GM12891 (cell line): ENCODE measurements at regions not wholly inside any gene's neighbourhood (a gene's known extent, or its start where the extent isn't known, plus 50 kb on each side); places are given as distances from the start of the nearest gene placed in this dataset.

Experiments
- PAX5 ChIP-seq: IDR thresholded peaks from 2 replicates; pipeline ENCODE4 v1.6.1; 2011; ENCODE audit warnings: low read length, moderate library complexity, mild to moderate bottlenecking; ENCODE audit not compliant: insufficient read depth, severe bottlenecking
- POLR2A ChIP-seq: IDR thresholded peaks from 2 replicates; pipeline ENCODE4 v1.6.1; 2011; ENCODE audit warnings: low read depth, low read length, control low read depth
- POLR2AphosphoS5 ChIP-seq: IDR thresholded peaks from 2 replicates; pipeline ENCODE4 v1.6.1; 2011; ENCODE audit warnings: low read depth, low read length, control low read depth
- POU2F2 ChIP-seq: IDR thresholded peaks from 2 replicates; pipeline ENCODE4 v1.6.1; 2011; ENCODE audit warnings: low read depth, mild to moderate bottlenecking, control low read depth, low read length, moderate library complexity
- SPI1 ChIP-seq: IDR thresholded peaks from 2 replicates; pipeline ENCODE4 v1.6.1; 2011; ENCODE audit warnings: low read depth, low read length, control low read depth
- TAF1 ChIP-seq: IDR thresholded peaks from 2 replicates; pipeline ENCODE4 v1.6.1; 2011; ENCODE audit warnings: low read depth, low read length, control low read depth

DNA sequence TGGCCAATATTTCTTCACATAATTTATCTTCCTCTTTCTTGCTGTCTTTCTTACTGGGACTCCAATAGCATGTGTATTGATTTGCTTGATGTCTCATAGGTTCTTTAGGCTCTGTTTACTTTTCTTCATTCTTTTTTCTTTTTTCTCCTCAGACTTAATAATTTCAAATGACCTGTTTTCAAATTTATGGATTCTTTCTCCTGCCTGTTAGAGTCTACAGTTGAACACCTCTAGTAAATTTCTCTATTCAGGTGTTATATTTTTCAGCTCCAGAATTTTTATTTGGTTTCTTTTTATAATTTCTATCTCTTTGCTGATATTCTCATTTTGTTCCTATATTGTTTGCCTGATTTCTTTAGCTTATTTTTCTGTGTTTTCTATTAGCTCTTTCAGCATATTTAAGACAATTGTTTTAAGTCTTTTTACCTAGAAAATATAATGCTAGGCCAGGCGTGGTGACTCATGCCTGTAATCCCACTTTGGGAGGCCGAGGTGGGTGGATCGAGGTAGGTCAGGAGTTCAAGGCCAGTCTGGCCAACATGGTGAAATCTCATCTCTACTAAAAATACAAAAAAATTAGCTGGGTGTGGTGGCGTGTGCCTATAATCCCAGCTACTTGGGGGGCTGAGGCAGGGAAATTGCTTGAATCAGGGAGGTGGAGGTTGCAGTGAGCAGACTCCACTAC, 61.9 kb upstream of the TNS3 start:
- no peak for TF ChIP-seq POLR2A
- TF ChIP-seq TAF1 = no peak
- TF ChIP-seq POLR2AphosphoS5 = no peak
- TF ChIP-seq SPI1 = no peak
- no peak for TF ChIP-seq POU2F2
- TF ChIP-seq PAX5 = no peak
